ENCODE measurements at regions not wholly inside any gene's neighbourhood (a gene's known extent, or its start where the extent isn't known, plus 50 kb on each side); places are given as distances from the start of the nearest gene placed in this dataset.
"Not testable (repeated sequence)": the region's sequence is repeated elsewhere in the genome, so short reads cannot be mapped to it uniquely, and the experiment has no call there.

- 90% methylated on average over 3 of the region's 3 CpGs for whole genome bisulfite sequencing
- no peaks in the 10 kb centered on the region for H3K4me1 ChIP-seq (ENCODE audit: insufficient read depth)
- DNase-seq (ENCODE audit: extremely low spot score): no peak
- no peaks in the 10 kb centered on the region for H3K36me3 ChIP-seq (ENCODE audit: insufficient read depth)
- no peak overlapping the region for H3K27ac ChIP-seq (ENCODE audit: low read depth)
- H3K4me3 ChIP-seq (ENCODE audit: low read depth, low read length): no peak overlapping the region
These were observed 80.4 kb upstream of the GNAQ start for GRCh38 chr9:78112004-78112403.

- no peak for DNase-seq (ENCODE audit: extremely low spot score)
- no peaks in the 10 kb centered on the region for H3K4me1 ChIP-seq (ENCODE audit: insufficient read depth)
- WGBS: 79% methylated on average over 2 of the region's 2 CpGs
- no peaks in the 10 kb centered on the region for H3K36me3 ChIP-seq (ENCODE audit: insufficient read depth)
- no peak overlapping the region for H3K27ac ChIP-seq (ENCODE audit: low read depth)
- no peak overlapping the region for H3K4me3 ChIP-seq (ENCODE audit: low read depth, low read length)
These were observed 77.5 kb upstream of the GNAQ start for GRCh38 chr9:78109075-78109474.

GRCh38 chr9:78106586-78106985 is 75.0 kb upstream of the GNAQ start:
- WGBS: 87% methylated on average over 8 of the region's 8 CpGs
- not testable (repeated sequence) for DNase-seq (ENCODE audit: extremely low spot score); H3K4me3 ChIP-seq (ENCODE audit: low read depth, low read length); H3K36me3 ChIP-seq (ENCODE audit: insufficient read depth); H3K27ac ChIP-seq (ENCODE audit: low read depth); H3K4me1 ChIP-seq (ENCODE audit: insufficient read depth)

GRCh38 chr9:78103971-78104433 is 72.4 kb upstream of the GNAQ start:
- DNase-seq (ENCODE audit: extremely low spot score): no peak
- Histone ChIP-seq H3K4me1 (ENCODE audit: insufficient read depth) (no peaks in the 10 kb centered on the region), H3K4me3 (ENCODE audit: low read depth, low read length) (no peak overlapping the region), H3K36me3 (ENCODE audit: insufficient read depth) (no peaks in the 10 kb centered on the region), H3K27ac (ENCODE audit: low read depth) (no peak overlapping the region)
- 83% methylated on average over 6 of the region's 6 CpGs for WGBS

GRCh38 chr9:78101247-78101646 is 69.6 kb upstream of the GNAQ start:
- H3K27ac ChIP-seq (ENCODE audit: low read depth): no peak overlapping the region
- no peaks in the 10 kb centered on the region for H3K4me1 ChIP-seq (ENCODE audit: insufficient read depth)
- 52% methylated on average over 2 of the region's 2 CpGs for WGBS
- no peak overlapping the region for H3K4me3 ChIP-seq (ENCODE audit: low read depth, low read length)
- no peak for DNase-seq (ENCODE audit: extremely low spot score)
- H3K36me3 ChIP-seq (ENCODE audit: insufficient read depth): no peaks in the 10 kb centered on the region

GRCh38 chr9:78097541-78097940 is 65.9 kb upstream of the GNAQ start:
- no peaks in the 10 kb centered on the region for H3K36me3 ChIP-seq (ENCODE audit: insufficient read depth)
- no peaks in the 10 kb centered on the region for H3K4me1 ChIP-seq (ENCODE audit: insufficient read depth)
- no peak overlapping the region for H3K4me3 ChIP-seq (ENCODE audit: low read depth, low read length)
- no peak overlapping the region for H3K27ac ChIP-seq (ENCODE audit: low read depth)
- 59% methylated on average over 3 of the region's 3 CpGs for WGBS
- no peak for DNase-seq (ENCODE audit: extremely low spot score)

GRCh38 chr9:78091731-78092130 is 60.1 kb upstream of the GNAQ start:
- 93% methylated on average over 9 of the region's 9 CpGs for WGBS
- no peak for DNase-seq (ENCODE audit: extremely low spot score)
- no peaks in the 10 kb centered on the region for H3K36me3 ChIP-seq (ENCODE audit: insufficient read depth)

GRCh38 chr9:78089111-78089510 is 57.5 kb upstream of the GNAQ start:
- 89% methylated on average over 3 of the region's 3 CpGs for WGBS
- DNase-seq (ENCODE audit: extremely low spot score): no peak
- no peaks in the 10 kb centered on the region for H3K4me1 ChIP-seq (ENCODE audit: insufficient read depth)
- no peaks in the 10 kb centered on the region for H3K36me3 ChIP-seq (ENCODE audit: insufficient read depth)
- H3K4me3 ChIP-seq (ENCODE audit: low read depth, low read length): no peak overlapping the region
- no peak overlapping the region for H3K27ac ChIP-seq (ENCODE audit: low read depth)

More at GRCh38 chr9:78091731-78092130, 60.1 kb upstream of the GNAQ start:
- H3K4me1 ChIP-seq (ENCODE audit: insufficient read depth): no peaks in the 10 kb centered on the region
- no peak overlapping the region for H3K27ac ChIP-seq (ENCODE audit: low read depth)
- H3K4me3 ChIP-seq (ENCODE audit: low read depth, low read length): no peak overlapping the region

GRCh38 chr9:78088190-78088589 is 56.6 kb upstream of the GNAQ start:
- DNase-seq (ENCODE audit: extremely low spot score); H3K4me1 ChIP-seq (ENCODE audit: insufficient read depth); H3K4me3 ChIP-seq (ENCODE audit: low read depth, low read length); H3K36me3 ChIP-seq (ENCODE audit: insufficient read depth); H3K27ac ChIP-seq (ENCODE audit: low read depth): not testable (repeated sequence)
- 91% methylated on average over 1 of the region's 1 CpG for WGBS
